Uterus (tissue), 3 donors: ENCODE measurements at regions not wholly inside any gene's neighbourhood (a gene's known extent, or its start where the extent isn't known, plus 50 kb on each side); places are given as distances from the start of the nearest gene placed in this dataset.

Experiments
- DNase-seq, 2 donors: peaks; one replicate each; pipeline ENCODE4 v3.0.0-alpha.2; 2019 to 2020
- H3K27ac ChIP-seq, 2 donors: fragments of 200-600 bp; sonication (generic); 1 replicate in 1 of 2; 2 replicates in 1 of 2; pipeline ENCODE4 v1.5.1; 2016 to 2018
- H3K27me3 ChIP-seq, 2 donors: fragments of 200-600 bp; sonication (generic); one replicate each; pipeline ENCODE4 v1.5.1; 2018 to 2019; ENCODE audit warnings: control low read depth in 1 of 2
- H3K36me3 ChIP-seq, 2 donors: fragments of 200-600 bp; sonication (generic); one replicate each; pipeline ENCODE4 v1.5.1; 2019; ENCODE audit warnings: control low read depth in 1 of 2
- H3K4me1 ChIP-seq, 2 donors: fragments of 200-600 bp; sonication (generic); one replicate each; pipeline ENCODE4 v1.5.1; 2018 to 2019; ENCODE audit warnings: control low read depth in 1 of 2
- H3K4me3 ChIP-seq, 2 donors: fragments of 200-600 bp; sonication (generic); 1 replicate in 1 of 2; 2 replicates in 1 of 2; pipeline ENCODE4 v1.5.1; 2018 to 2019; ENCODE audit warnings: mild to moderate bottlenecking in 1 of 2
- H3K9me3 ChIP-seq, 2 donors: fragments of 200-600 bp; sonication (generic); one replicate each; pipeline ENCODE4 v1.5.1; 2019; ENCODE audit warnings: control low read depth in 1 of 2
- CTCF ChIP-seq, 4 experiments: fragments of 200-600 bp in 2 of 4; fragments of 450-650 bp in 2 of 4; sonication (generic) in 2 of 4; IDR thresholded peaks; one replicate each; pipeline ENCODE4 v1.5.1; 2016 to 2019; ENCODE audit warnings: antibody characterized with exemption in 4 of 4, mild to moderate bottlenecking in 2 of 4, moderate library complexity in 1 of 4
- POLR2A ChIP-seq, 2 donors: fragments of 450-650 bp; IDR thresholded peaks; one replicate each; pipeline ENCODE4 v1.6.1; 2016; ENCODE audit warnings: antibody characterized with exemption in 2 of 2, mild to moderate bottlenecking in 1 of 2, moderate library complexity in 1 of 2
- intact Hi-C: fragments of 100-400 bp; cut with DNase I; formaldehyde crosslinking; loops from one replicate; pipeline ENCODE4 v1.15.1; 2023; ENCODE audit warnings: low total_unique reads
- donor health status: DM: yes; HTN: yes; CAD: no.

GRCh38 chr2:236972491-236973342 is 113.0 kb upstream of the COPS8 start:
- H3K4me3 ChIP-seq = no peak overlapping the region
- no peaks in the 10 kb centered on the region for H3K36me3 ChIP-seq
- no peak overlapping the region for H3K27ac ChIP-seq
- intact Hi-C loops = no loop called here
- no peaks in the 10 kb centered on the region for H3K9me3 ChIP-seq
- no peaks in the 10 kb centered on the region for H3K4me1 ChIP-seq
- no peak for DNase-seq
- H3K27me3 ChIP-seq = no peaks in the 10 kb centered on the region
- TF ChIP-seq POLR2A (IDR thresholded peaks at IDR 0.05) (no peak), CTCF (IDR thresholded peaks at IDR 0.05) (no peak)

- intact Hi-C loops = no loop called here
- TF ChIP-seq POLR2A (IDR thresholded peaks at IDR 0.05) (no peak), CTCF (IDR thresholded peaks at IDR 0.05) (no peak)
- H3K27ac ChIP-seq = no peak overlapping the region
Observed at GRCh38 chr2:236973343-236973980, 112.2 kb upstream of the COPS8 start.

GRCh38 chr2:236974148-236974547 is 111.5 kb upstream of the COPS8 start:
- Histone ChIP-seq H3K9me3 (no peaks in the 10 kb centered on the region), H3K27me3 (no peaks in the 10 kb centered on the region), H3K4me1 (no peaks in the 10 kb centered on the region), H3K4me3 (no peak overlapping the region), H3K27ac (no peak overlapping the region), H3K36me3 (no peaks in the 10 kb centered on the region)
- intact Hi-C loops = no loop called here
- TF ChIP-seq POLR2A (IDR thresholded peaks at IDR 0.05) = no peak
- TF ChIP-seq CTCF (IDR thresholded peaks at IDR 0.05) = no peak
- DNase-seq = no peak

More at GRCh38 chr2:236973343-236973980, 112.2 kb upstream of the COPS8 start:
- Histone ChIP-seq H3K9me3 (no peaks in the 10 kb centered on the region), H3K4me1 (no peaks in the 10 kb centered on the region), H3K4me3 (no peak overlapping the region), H3K27me3 (no peaks in the 10 kb centered on the region), H3K36me3 (no peaks in the 10 kb centered on the region)
- DNase-seq = no peak

- DNase-seq = no peak
- Histone ChIP-seq H3K36me3 (no peaks in the 10 kb centered on the region), H3K27me3 (no peaks in the 10 kb centered on the region), H3K27ac (no peak overlapping the region), H3K4me3 (no peak overlapping the region), H3K4me1 (no peaks in the 10 kb centered on the region), H3K9me3 (no peaks in the 10 kb centered on the region)
- TF ChIP-seq POLR2A (IDR thresholded peaks at IDR 0.05) (no peak), CTCF (IDR thresholded peaks at IDR 0.05) (no peak)
- intact Hi-C loops = no loop called here
Observed at GRCh38 chr2:236974752-236975151, 110.9 kb upstream of the COPS8 start.

GRCh38 chr2:236975766-236976165 is 109.9 kb upstream of the COPS8 start:
- no peak for TF ChIP-seq POLR2A (IDR thresholded peaks at IDR 0.05)
- no peak for TF ChIP-seq CTCF (IDR thresholded peaks at IDR 0.05)

More at GRCh38 chr2:236975766-236976165, 109.9 kb upstream of the COPS8 start:
- H3K27me3 ChIP-seq = no peaks in the 10 kb centered on the region
- DNase-seq = no peak
- intact Hi-C loops = no loop called here
- H3K36me3 ChIP-seq = no peaks in the 10 kb centered on the region
- H3K4me1 ChIP-seq = no peaks in the 10 kb centered on the region
- no peak overlapping the region for H3K4me3 ChIP-seq
- H3K27ac ChIP-seq = no peak overlapping the region
- no peaks in the 10 kb centered on the region for H3K9me3 ChIP-seq
